Heart right ventricle (tissue), 16 donors: ENCODE measurements at regions not wholly inside any gene's neighbourhood (a gene's known extent, or its start where the extent isn't known, plus 50 kb on each side); places are given as distances from the start of the nearest gene placed in this dataset.

Experiments
- ATAC-seq, 8 donors: fragments of 200-7000 bp; cut with Tn5 transposase; one replicate each; pipeline ENCODE4 v1.9.1; 2020; ENCODE audit warnings: mild to moderate bottlenecking in 8 of 8, moderate library complexity in 8 of 8, moderate number of reproducible peaks in 1 of 8
- DNase-seq, 2 donors: peaks; one replicate each; pipeline ENCODE4 v3.0.0-alpha.2; 2020
- H3K27ac ChIP-seq, 10 donors: fragments of 200-600 bp; sonication (generic) in 2 of 10; one replicate each; pipeline versions ENCODE4 v1.5.0 to v1.8.0; 2020 to 2022; ENCODE audit warnings: mild to moderate bottlenecking in 3 of 10
- H3K27me3 ChIP-seq, 7 donors: fragments of 200-600 bp; one replicate each; pipeline ENCODE4 v1.8.0; 2021 to 2022; ENCODE audit warnings: mild to moderate bottlenecking in 2 of 7
- H3K36me3 ChIP-seq, 9 donors: fragments of 200-600 bp; sonication (generic) in 1 of 9; one replicate each; pipeline versions ENCODE4 v1.5.0 to v1.8.0; 2020 to 2022; ENCODE audit warnings: mild to moderate bottlenecking in 2 of 9
- H3K4me1 ChIP-seq, 9 donors: fragments of 200-600 bp; sonication (generic) in 1 of 9; one replicate each; pipeline versions ENCODE4 v1.5.0 to v1.8.0; 2020 to 2022; ENCODE audit warnings: mild to moderate bottlenecking in 4 of 9
- H3K4me3 ChIP-seq, 10 donors: fragments of 200-600 bp; sonication (generic) in 2 of 10; one replicate each; pipeline versions ENCODE4 v1.5.0 to v1.8.0; 2020 to 2022; ENCODE audit warnings: mild to moderate bottlenecking in 7 of 10, moderate library complexity in 2 of 10
- H3K9me3 ChIP-seq, 11 donors: fragments of 200-600 bp in 10 of 11; sonication (generic) in 2 of 11; one replicate each; pipeline versions ENCODE4 v1.5.0 to v1.8.0; 2013 to 2022; ENCODE audit warnings: mild to moderate bottlenecking in 2 of 11, control low read depth in 1 of 11, moderate library complexity in 1 of 11
- WGBS, 2 donors: extraction: QIAGEN DNeasy Blood & Tissue Kit; methylation state at CpG; one replicate each; pipeline ENCODE4 v1.1.7; 2013; ENCODE audit warnings: inconsistent platforms in 1 of 2; 5-methylcytosine and 5-hydroxymethylcytosine counted together
- intact Hi-C, 10 donors: fragments of 100-400 bp; cut with DNase I; formaldehyde crosslinking; loops; one replicate each; pipeline versions ENCODE4 v1.11.1 to v1.14.2; 2022
- TF ChIP-seq, protein P1 (sequence below), 9 donors: fragments of 200-600 bp; sonication (generic) in 2 of 9; IDR thresholded peaks; one replicate each; pipeline versions ENCODE4 v1.5.0 to v1.8.0; 2021 to 2022; ENCODE audit warnings: antibody characterized with exemption in 9 of 9, mild to moderate bottlenecking in 5 of 9, moderate library complexity in 1 of 9
- donor health status: Arrhythmogenic right ventricular cardiomyopathy.
- donor health status: ischemic (EF 13 %, LVEDD 7.1; RV severe dilation, severe dysfunction).
- donor health status: healthy with polysubstance abuse.
- donor health status: DM: no; HTN: yes; CAD: no.
- donor health status: DM: no; HTN: no; CAD: no.
- donor health status: ischemic (EF 25% LVEDD 6.9; RV normal size, moderate dysfunction).
- donor health status: ischemic (EF 25% LVEDD 5.7; RV mildly dilated, moderate dysfunction).
- donor health status: healthy.
- donor health status: DM: yes; HTN: yes; CAD: no.
- donor health status: Ischemic cardiomyopathy.
- donor health status: ischemic (EF 35%, LVEDD 5.7; RV mildly dilated, moderate dysfunction).
- donor health status: nonischemic (EF 11% LVEDD 7.7; RV severe dilation, severe dysfunction).
- donor health status: DM: yes; HTN: yes; CAD: no.
- donor health status: PGD.
- donor health status: ischemic (EF 29% LVEDD 5.4; RV normal size, mild dysfunction).
- donor health status: nonischemic (EF 23%, LVEDD 6.1; RV moderate dilation, normal function).

DNA sequence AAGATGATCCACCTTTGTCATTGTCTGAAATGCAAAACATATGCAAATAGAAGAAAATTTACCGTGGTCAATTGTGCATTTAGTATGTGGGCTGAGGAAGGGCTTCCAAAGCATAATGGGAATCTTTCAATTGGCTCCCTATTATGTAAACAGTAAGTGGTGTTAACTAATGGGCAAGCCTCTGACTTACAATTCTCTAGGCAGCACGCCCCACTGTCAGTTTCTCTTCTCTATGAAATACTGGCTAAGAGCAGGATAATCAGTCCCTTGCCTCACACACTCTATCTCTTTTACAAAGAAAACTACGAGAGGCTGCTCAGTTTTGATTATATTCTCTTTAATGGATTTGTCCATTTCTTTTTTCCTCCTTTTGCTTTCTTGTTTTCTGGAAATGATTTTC lies 1272.6 kb downstream of the PCDH19 start:
- Histone ChIP-seq H3K27ac (no peak overlapping the region), H3K27me3 (peaks cover 0 to 4% (median 0%) of the 10 kb centered on the region in 7 donors), H3K36me3 (no peaks in the 10 kb centered on the region), H3K4me3 (no peak overlapping the region), H3K4me1 (no peaks in the 10 kb centered on the region), H3K9me3 (no peaks in the 10 kb centered on the region)
- DNase-seq = no peak
- 52 to 66% methylated on average over 3 of the region's 3 CpGs for WGBS, 2 donors
- ATAC-seq = no peak
- intact Hi-C loops = no loop called here
- TF ChIP-seq, protein P1, sequence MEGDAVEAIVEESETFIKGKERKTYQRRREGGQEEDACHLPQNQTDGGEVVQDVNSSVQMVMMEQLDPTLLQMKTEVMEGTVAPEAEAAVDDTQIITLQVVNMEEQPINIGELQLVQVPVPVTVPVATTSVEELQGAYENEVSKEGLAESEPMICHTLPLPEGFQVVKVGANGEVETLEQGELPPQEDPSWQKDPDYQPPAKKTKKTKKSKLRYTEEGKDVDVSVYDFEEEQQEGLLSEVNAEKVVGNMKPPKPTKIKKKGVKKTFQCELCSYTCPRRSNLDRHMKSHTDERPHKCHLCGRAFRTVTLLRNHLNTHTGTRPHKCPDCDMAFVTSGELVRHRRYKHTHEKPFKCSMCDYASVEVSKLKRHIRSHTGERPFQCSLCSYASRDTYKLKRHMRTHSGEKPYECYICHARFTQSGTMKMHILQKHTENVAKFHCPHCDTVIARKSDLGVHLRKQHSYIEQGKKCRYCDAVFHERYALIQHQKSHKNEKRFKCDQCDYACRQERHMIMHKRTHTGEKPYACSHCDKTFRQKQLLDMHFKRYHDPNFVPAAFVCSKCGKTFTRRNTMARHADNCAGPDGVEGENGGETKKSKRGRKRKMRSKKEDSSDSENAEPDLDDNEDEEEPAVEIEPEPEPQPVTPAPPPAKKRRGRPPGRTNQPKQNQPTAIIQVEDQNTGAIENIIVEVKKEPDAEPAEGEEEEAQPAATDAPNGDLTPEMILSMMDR (IDR thresholded peaks at IDR 0.05) = no peak

DNA sequence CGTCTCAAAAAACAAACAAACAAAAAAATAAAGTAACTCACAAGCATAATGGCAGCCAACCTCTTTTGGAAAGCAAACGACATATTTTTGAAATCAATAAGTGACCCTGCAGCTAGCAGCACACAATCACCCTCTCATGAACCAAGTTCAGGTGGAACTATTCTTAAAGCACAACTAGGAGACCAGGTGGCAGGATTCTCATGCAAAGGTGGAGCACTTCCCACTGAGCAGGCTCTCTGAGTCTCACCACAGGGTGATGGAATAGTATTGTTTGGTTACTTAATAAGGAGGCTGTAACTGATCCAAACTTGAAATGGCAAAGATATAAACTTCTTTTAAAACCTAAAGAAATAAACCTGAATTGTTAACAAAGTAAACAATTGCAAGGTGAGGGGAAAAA lies 1293.1 kb downstream of the PCDH19 start:
- no peaks in the 10 kb centered on the region for H3K36me3 ChIP-seq
- TF ChIP-seq, protein P1 (IDR thresholded peaks at IDR 0.05) = no peak
- H3K9me3 ChIP-seq = no peaks in the 10 kb centered on the region
- no peak for DNase-seq
- no peaks in the 10 kb centered on the region for H3K4me1 ChIP-seq
- peaks cover 0 to 17% (median 0%) of the 10 kb centered on the region in 7 donors for H3K27me3 ChIP-seq
- H3K4me3 ChIP-seq = no peak overlapping the region
- intact Hi-C loops = no loop called here
- ATAC-seq = no peak
- WGBS, 2 donors = 63 to 71% methylated on average over 2 of the region's 2 CpGs
- H3K27ac ChIP-seq = no peak overlapping the region

DNA sequence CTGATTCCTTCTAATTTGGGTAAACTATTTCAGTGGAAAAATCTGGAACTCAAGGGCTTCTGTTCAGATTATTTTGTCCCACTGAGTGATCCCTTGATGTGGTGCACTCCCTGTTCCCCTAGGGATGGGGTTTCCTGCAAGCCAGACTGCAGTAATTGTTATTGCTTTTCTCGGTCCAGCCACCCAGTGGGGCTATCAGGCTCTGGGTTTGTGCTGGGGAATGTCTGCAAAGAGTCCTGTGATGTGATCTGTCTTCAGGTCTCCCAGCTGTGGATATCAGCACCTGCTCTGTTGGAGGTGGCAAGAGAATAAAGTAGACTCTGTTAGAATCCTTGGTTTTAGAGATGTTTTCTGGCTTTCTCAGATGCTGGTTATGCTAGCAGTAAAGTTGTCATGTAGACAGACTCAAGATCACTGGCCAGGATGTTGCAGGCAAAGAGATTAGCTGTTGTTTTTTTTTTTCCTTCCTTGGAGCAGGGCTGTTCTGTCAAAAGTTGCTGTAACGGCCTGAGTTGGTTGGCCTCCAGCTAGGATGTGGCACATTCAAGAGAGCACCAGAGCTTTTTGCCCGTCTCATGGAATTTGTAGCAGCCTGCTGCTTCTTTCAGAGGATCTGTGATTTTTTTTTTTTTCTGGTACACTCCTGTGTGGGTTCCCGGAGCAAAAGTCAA lies 1314.0 kb downstream of the PCDH19 start:
- Histone ChIP-seq H3K27me3 (peaks cover 0 to 4% (median 0%) of the 10 kb centered on the region in 7 donors), H3K36me3 (no peaks in the 10 kb centered on the region), H3K4me3 (no peak overlapping the region), H3K4me1 (no peaks in the 10 kb centered on the region), H3K27ac (no peak overlapping the region), H3K9me3 (peaks cover 0 to 10% (median 0%) of the 10 kb centered on the region in 11 donors)
- ATAC-seq (no peak), DNase-seq (no peak)
- intact Hi-C loops = no loop called here
- WGBS, 2 donors = 40 to 44% methylated on average over 4 of the region's 4 CpGs
- TF ChIP-seq, protein P1 (IDR thresholded peaks at IDR 0.05) = no peak

DNA sequence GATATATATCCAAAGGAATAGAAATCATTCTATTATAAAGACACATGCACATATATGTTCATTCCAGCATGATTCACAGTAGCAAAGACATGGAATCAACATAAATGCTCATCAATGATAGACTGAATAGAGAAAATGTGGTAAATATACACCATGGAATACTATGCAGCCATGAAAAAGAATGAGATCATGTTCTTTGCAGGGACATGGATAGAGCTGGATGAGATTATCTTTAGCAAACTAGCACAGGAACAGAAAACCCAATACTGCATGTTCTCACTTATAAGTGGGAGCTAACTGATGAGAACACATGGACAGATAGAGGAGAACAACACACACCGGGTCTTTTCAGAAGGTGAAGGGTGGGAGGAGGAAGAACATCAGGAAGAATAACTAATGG lies 1318.6 kb downstream of the PCDH19 start:
- WGBS, 2 donors = 90 to 94% methylated on average over 1 of the region's 1 CpG

More for the DNA sequence above, 1318.6 kb downstream of the PCDH19 start:
- TF ChIP-seq, protein P1 (IDR thresholded peaks at IDR 0.05) = no peak
- Histone ChIP-seq H3K4me1 (no peaks in the 10 kb centered on the region), H3K4me3 (no peak overlapping the region), H3K27ac (no peak overlapping the region), H3K9me3 (peaks cover 0 to 10% (median 0%) of the 10 kb centered on the region in 11 donors), H3K36me3 (no peaks in the 10 kb centered on the region), H3K27me3 (no peaks in the 10 kb centered on the region)
- intact Hi-C loops = no loop called here
- ATAC-seq = no peak
- DNase-seq = no peak
